HCT116 (cell line): ENCODE measurements at regions not wholly inside any gene's neighbourhood (a gene's known extent, or its start where the extent isn't known, plus 50 kb on each side); places are given as distances from the start of the nearest gene placed in this dataset.

Experiments used
- ATAC-seq: fragments of 200-7000 bp; cut with Tn5 transposase; 2 replicates; pipeline ENCODE4 v1.9.1; 2020; ENCODE audit warnings: mild to moderate bottlenecking, moderate library complexity
- BruUV-seq: library from RNA; stranded (reverse); fragments of 400-500 nt; replicated peaks from 2 replicates; lab custom pipeline; 2021; lab: Mats Ljungman, UMichigan
- CTCF ChIA-PET: fragments of 300-600 bp; sonication (Branson Sonifier 250); formaldehyde crosslinking; loops from one replicate; lab custom pipeline; 2021; ENCODE audit warnings: antibody characterized with exemption; lab: Charles Lee
- POLR2A ChIA-PET: fragments of 300-600, 350-600 bp; sonication (Branson Sonifier 250); formaldehyde crosslinking; loops from one replicate; lab custom pipeline; 2021; ENCODE audit warnings: antibody characterized with exemption; lab: Charles Lee
- RAD21 ChIA-PET, 2 experiments: fragments of 300-600 bp; sonication (Branson Sonifier 250); formaldehyde crosslinking; loops; one replicate each; lab custom pipeline; 2023; ENCODE audit warnings: low total read pairs in 2 of 2; ENCODE audit not compliant: uncharacterized antibody in 2 of 2, unreplicated experiment in 2 of 2, low non-redundant PET in 1 of 2; lab: Charles Lee
- DNase-seq: peaks from one replicate; pipeline ENCODE4 v3.0.0-alpha.2; 2010; ENCODE audit warnings: low read depth, low spot score
- H2AFZ ChIP-seq: fragments of 200-600 bp; shearing (Covaris generic), sonication (generic); 2 replicates; pipeline ENCODE4 v1.6.1; 2017; ENCODE audit warnings: low read depth, mixed run types, mixed read lengths, antibody characterized with exemption, low read length; ENCODE audit not compliant: poor library complexity, severe bottlenecking
- H3K27ac ChIP-seq: 2 replicates; pipeline ENCODE4 v1.5.1; 2012; ENCODE audit warnings: low read depth, low read length
- H3K27me3 ChIP-seq: fragments of 200-600 bp; sonication (generic); 2 replicates; pipeline ENCODE4 v1.6.1; 2016; ENCODE audit warnings: mixed run types, low read length, mixed read lengths; ENCODE audit not compliant: insufficient read depth
- H3K36me3 ChIP-seq, 2 experiments: fragments of 200-500 bp in 1 of 2; fragments of 200-600 bp in 1 of 2; sonication (Bioruptor generic) in 1 of 2; sonication (generic) in 1 of 2; 2 replicates each; pipeline versions ENCODE4 v1.5.1 to v1.6.1; 2014 to 2016; ENCODE audit warnings: low read length in 2 of 2, inconsistent platforms in 1 of 2, mixed read lengths in 1 of 2, mixed run types in 1 of 2; ENCODE audit not compliant: insufficient read depth in 2 of 2, control insufficient read depth in 1 of 2
- H3K4me1 ChIP-seq, 2 experiments: fragments of 200-600 bp in 1 of 2; sonication (generic) in 1 of 2; 2 replicates each; pipeline versions ENCODE4 v1.5.1 to v1.6.1; 2012 to 2017; ENCODE audit warnings: low read length in 2 of 2, inconsistent platforms in 1 of 2, mild to moderate bottlenecking in 1 of 2, mixed read lengths in 1 of 2, mixed run types in 1 of 2, moderate library complexity in 1 of 2; ENCODE audit not compliant: insufficient read depth in 2 of 2, control insufficient read depth in 1 of 2
- H3K4me2 ChIP-seq: fragments of 200-600 bp; sonication (generic); 2 replicates; pipeline ENCODE4 v1.6.1; 2017; ENCODE audit warnings: mixed run types, low read length, mixed read lengths
- H3K4me3 ChIP-seq, 2 experiments: fragments of 200-600 bp in 1 of 2; sonication (generic) in 1 of 2; replicated peaks in 1 of 2; 2 replicates each; pipeline ENCODE4 v1.5.1; 2011 to 2016; ENCODE audit warnings: low read length in 2 of 2, control low read depth in 1 of 2, low read depth in 1 of 2, mild to moderate bottlenecking in 1 of 2, mixed read lengths in 1 of 2, mixed run types in 1 of 2
- H3K79me2 ChIP-seq: fragments of 200-600 bp; sonication (generic); 2 replicates; pipeline ENCODE4 v1.6.1; 2017; ENCODE audit warnings: mild to moderate bottlenecking, mixed run types, low read length, moderate library complexity, mixed read lengths; ENCODE audit not compliant: insufficient read depth
- H3K9ac ChIP-seq: fragments of 200-600 bp; sonication (generic); 2 replicates; pipeline ENCODE4 v1.6.1; 2016; ENCODE audit warnings: low read length, mixed read lengths
- H3K9me2 ChIP-seq: fragments of 200-600 bp; sonication (generic), shearing (Covaris generic); 2 replicates; pipeline ENCODE4 v1.6.1; 2017; ENCODE audit warnings: mixed run types, mild to moderate bottlenecking, moderate library complexity; ENCODE audit not compliant: insufficient read depth
- H3K9me3 ChIP-seq, 2 experiments: fragments of 200-500 bp in 1 of 2; fragments of 200-600 bp in 1 of 2; sonication (Bioruptor generic) in 1 of 2; sonication (generic) in 1 of 2; 2 replicates each; pipeline ENCODE4 v1.6.1; 2014 to 2017; ENCODE audit warnings: low read length in 2 of 2, mixed read lengths in 2 of 2, inconsistent platforms in 1 of 2, low read depth in 1 of 2, mild to moderate bottlenecking in 1 of 2, mixed run types in 1 of 2, moderate library complexity in 1 of 2; ENCODE audit not compliant: control insufficient read depth in 1 of 2, insufficient read depth in 1 of 2
- H4K20me1 ChIP-seq: fragments of 200-600 bp; sonication (generic), shearing (Covaris generic); 2 replicates; pipeline ENCODE4 v1.6.1; 2017; ENCODE audit warnings: mixed run types, mild to moderate bottlenecking, moderate library complexity; ENCODE audit not compliant: insufficient read depth
- CTCF ChIP-seq, 3 experiments: fragments of 200-600 bp in 1 of 3; sonication (generic) in 1 of 3; IDR thresholded peaks in 2 of 3; conservative IDR thresholded peaks in 1 of 3; 2 replicates each; pipeline ENCODE4 v1.5.1; 2012 to 2017; ENCODE audit warnings: low read depth in 2 of 3, low read length in 2 of 3, antibody characterized with exemption in 1 of 3, borderline replicate concordance in 1 of 3, control low read depth in 1 of 3, mild to moderate bottlenecking in 1 of 3, mixed read lengths in 1 of 3, mixed run types in 1 of 3, moderate library complexity in 1 of 3; ENCODE audit not compliant: insufficient read depth in 1 of 3
- EGR1 ChIP-seq: IDR thresholded peaks from 2 replicates; pipeline ENCODE4 v1.6.1; 2012; ENCODE audit warnings: low read depth
- POLR2AphosphoS5 ChIP-seq: IDR thresholded peaks from 2 replicates; pipeline ENCODE4 v1.6.1; 2011; ENCODE audit warnings: mild to moderate bottlenecking, low read depth, low read length, moderate library complexity
- TCF7L2 ChIP-seq: IDR thresholded peaks from 2 replicates; pipeline ENCODE4 v1.7.0; 2011; ENCODE audit warnings: borderline replicate concordance, inconsistent platforms; ENCODE audit not compliant: insufficient read depth, insufficient read length; ENCODE audit errors: extremely low read depth
- YY1 ChIP-seq: IDR thresholded peaks from 2 replicates; pipeline ENCODE4 v1.6.1; 2011; ENCODE audit warnings: low read length, low read depth, moderate library complexity, mild to moderate bottlenecking; ENCODE audit not compliant: insufficient replicate concordance; ENCODE audit errors: extremely low read depth
- ZBTB33 ChIP-seq: IDR thresholded peaks from 2 replicates; pipeline ENCODE4 v1.6.1; 2011; ENCODE audit warnings: mild to moderate bottlenecking, low read length, moderate library complexity; ENCODE audit not compliant: insufficient replicate concordance; ENCODE audit errors: extremely low read depth
- intact Hi-C: fragments of 100-400 bp; cut with micrococcal nuclease; formaldehyde crosslinking; loops from 2 replicates; pipeline ENCODE4 v1.10.0; 2022

- no peak overlapping the region for H2AFZ ChIP-seq
- no peaks in the 10 kb centered on the region for H3K36me3 ChIP-seq
- ChIA-PET POLR2A (no interaction called here), RAD21 (no interaction called here), CTCF (no interaction called here)
- H3K4me2 ChIP-seq: no peak overlapping the region
- no peak for TF ChIP-seq POLR2AphosphoS5
- no peak for TF ChIP-seq EGR1
- no peak for TF ChIP-seq ZBTB33
- no peak for TF ChIP-seq CTCF (IDR thresholded peaks at IDR 0.05 in 2 of 3, conservative IDR thresholded peaks at IDR 0.05 in 1 of 3; ENCODE audit: borderline replicate concordance in 1 of 3, insufficient read depth in 1 of 3, low read depth in 2 of 3, low read length in 2 of 3)
- TF ChIP-seq TCF7L2: no peak
- no peak for TF ChIP-seq YY1
- H3K27me3 ChIP-seq: no peaks in the 10 kb centered on the region
- ATAC-seq: no peak
- no peaks in the 10 kb centered on the region for H3K4me1 ChIP-seq
- H3K27ac ChIP-seq: no peak overlapping the region
- no peaks in the 10 kb centered on the region for H3K9me2 ChIP-seq
- no TSS peak for BruUV-seq
- H3K4me3 ChIP-seq: no peak overlapping the region
- intact Hi-C loops: no loop called here
- H3K79me2 ChIP-seq: no peaks in the 10 kb centered on the region
- no peak overlapping the region for H3K9ac ChIP-seq
- H4K20me1 ChIP-seq: no peaks in the 10 kb centered on the region
- DNase-seq: no peak
- H3K9me3 ChIP-seq: no peaks in the 10 kb centered on the region
Observed at GRCh38 chr5:58143181-58143580, 316.7 kb downstream of the PLK2 start.
